Mesenchymal stem cell (in vitro differentiated cells and primary cell): ENCODE measurements at regions not wholly inside any gene's neighbourhood (a gene's known extent, or its start where the extent isn't known, plus 50 kb on each side); places are given as distances from the start of the nearest gene placed in this dataset.

Source experiments
- DNase-seq: peaks from one replicate; pipeline ENCODE4 v3.0.0-alpha.2; 2013
- H2AFZ ChIP-seq: one replicate; pipeline ENCODE4 v1.6.1; 2013; ENCODE audit warnings: low read depth, mild to moderate bottlenecking, control low read depth, inconsistent platforms, low read length, moderate library complexity
- H2AK5ac ChIP-seq: 2 replicates; pipeline ENCODE4 v1.6.1; 2013; ENCODE audit warnings: low read length, moderate library complexity, mild to moderate bottlenecking, inconsistent platforms; ENCODE audit not compliant: severe bottlenecking
- H2BK120ac ChIP-seq: one replicate; pipeline ENCODE4 v1.6.1; 2013; ENCODE audit warnings: low read depth, mild to moderate bottlenecking, inconsistent platforms, low read length, moderate library complexity
- H2BK12ac ChIP-seq, 2 experiments: one replicate each; pipeline ENCODE4 v1.6.1; 2013; ENCODE audit warnings: inconsistent platforms in 2 of 2, low read length in 2 of 2, mild to moderate bottlenecking in 2 of 2, moderate library complexity in 2 of 2, control low read depth in 1 of 2
- H2BK15ac ChIP-seq: one replicate; pipeline ENCODE4 v1.6.1; 2013; ENCODE audit warnings: mild to moderate bottlenecking, low read depth, inconsistent platforms; ENCODE audit not compliant: poor library complexity, severe bottlenecking
- H2BK5ac ChIP-seq: 2 replicates; pipeline ENCODE4 v1.6.1; 2013; ENCODE audit warnings: low read depth, mild to moderate bottlenecking, low read length, control low read depth, inconsistent platforms; ENCODE audit not compliant: poor library complexity, severe bottlenecking
- H3K14ac ChIP-seq, 2 experiments: one replicate each; pipeline ENCODE4 v1.6.1; 2013; ENCODE audit warnings: inconsistent platforms in 2 of 2, low read length in 2 of 2, control low read depth in 1 of 2, mild to moderate bottlenecking in 1 of 2, moderate library complexity in 1 of 2
- H3K18ac ChIP-seq, 2 experiments: one replicate each; pipeline ENCODE4 v1.6.1; 2013; ENCODE audit warnings: inconsistent platforms in 2 of 2, low read length in 2 of 2, control low read depth in 1 of 2, low read depth in 1 of 2, mild to moderate bottlenecking in 1 of 2
- H3K23ac ChIP-seq, 2 experiments: one replicate each; pipeline ENCODE4 v1.6.1; 2013; ENCODE audit warnings: inconsistent platforms in 2 of 2, low read length in 2 of 2, mild to moderate bottlenecking in 2 of 2, moderate library complexity in 2 of 2, control low read depth in 1 of 2
- H3K27ac ChIP-seq: 2 replicates; pipeline ENCODE4 v1.5.1; 2013; ENCODE audit warnings: mild to moderate bottlenecking, moderate library complexity, low read length, control low read depth, inconsistent platforms; ENCODE audit not compliant: poor library complexity, severe bottlenecking
- H3K27me3 ChIP-seq, 2 experiments: 2 replicates each; pipeline versions ENCODE4 v1.6.1 to v1.7.0; 2013; ENCODE audit warnings: low read length in 2 of 2, mild to moderate bottlenecking in 2 of 2, moderate library complexity in 2 of 2, control low read depth in 1 of 2, inconsistent platforms in 1 of 2; ENCODE audit not compliant: control insufficient read depth in 1 of 2, insufficient read depth in 1 of 2
- H3K36me3 ChIP-seq, 2 experiments: 2 replicates each; pipeline versions ENCODE4 v1.6.1 to v1.7.0; 2013; ENCODE audit warnings: low read length in 2 of 2, control low read depth in 1 of 2, inconsistent platforms in 1 of 2, low read depth in 1 of 2, mild to moderate bottlenecking in 1 of 2; ENCODE audit not compliant: insufficient read depth in 2 of 2, control insufficient read depth in 1 of 2
- H3K4ac ChIP-seq, 2 experiments: one replicate each; pipeline ENCODE4 v1.6.1; 2013; ENCODE audit warnings: inconsistent platforms in 2 of 2, low read length in 2 of 2, mild to moderate bottlenecking in 2 of 2, moderate library complexity in 2 of 2, control low read depth in 1 of 2, low read depth in 1 of 2
- H3K4me1 ChIP-seq: 2 replicates; pipeline ENCODE4 v1.6.1; 2013; ENCODE audit warnings: low read depth, low read length, control low read depth; ENCODE audit not compliant: control insufficient read depth, insufficient read depth
- H3K4me2 ChIP-seq: 2 replicates; pipeline ENCODE4 v1.6.1; 2013; ENCODE audit warnings: low read length, mild to moderate bottlenecking, inconsistent platforms; ENCODE audit not compliant: poor library complexity, severe bottlenecking
- H3K4me3 ChIP-seq, 2 experiments: 2 replicates each; pipeline versions ENCODE4 v1.5.1 to v1.7.0; 2013; ENCODE audit warnings: low read length in 2 of 2, mild to moderate bottlenecking in 2 of 2, control low read depth in 1 of 2, low read depth in 1 of 2; ENCODE audit not compliant: insufficient read depth in 1 of 2
- H3K79me1 ChIP-seq: replicated peaks from 2 replicates; pipeline ENCODE4 v1.6.1; 2013; ENCODE audit warnings: mild to moderate bottlenecking, control low read depth, low read length, inconsistent platforms; ENCODE audit not compliant: poor library complexity, severe bottlenecking
- H3K9ac ChIP-seq: 2 replicates; pipeline ENCODE4 v1.7.0; 2013; ENCODE audit warnings: mild to moderate bottlenecking, low read length, moderate library complexity
- H3K9me3 ChIP-seq: 2 replicates; pipeline ENCODE4 v1.7.0; 2013; ENCODE audit warnings: mild to moderate bottlenecking, low read length; ENCODE audit not compliant: control insufficient read depth
- H4K8ac ChIP-seq: one replicate; pipeline ENCODE4 v1.6.1; 2013; ENCODE audit warnings: inconsistent platforms, mild to moderate bottlenecking, low read length, moderate library complexity
- H4K91ac ChIP-seq: one replicate; pipeline ENCODE4 v1.6.1; 2013; ENCODE audit warnings: mild to moderate bottlenecking, low read length, inconsistent platforms
- WGBS: methylation state at CpG from one replicate; pipeline ENCODE4 v1.1.7; 2013; ENCODE audit warnings: mixed read lengths; 5-methylcytosine and 5-hydroxymethylcytosine counted together

GRCh38 chr2:107068069-107068916, 182.3 kb upstream of the ST6GAL2 start:
- Histone ChIP-seq H2AK5ac (no peak overlapping the region), H4K91ac (no peak overlapping the region), H3K9ac (no peak overlapping the region), H3K27ac (no peak overlapping the region), H3K23ac (no peak overlapping the region), H2BK120ac (no peak overlapping the region), H2BK15ac (no peak overlapping the region), H3K4me3 (no peak overlapping the region), H3K18ac (no peak overlapping the region), H3K4ac (no peak overlapping the region), H2AFZ (no peak overlapping the region), H3K9me3 (no peaks in the 10 kb centered on the region), H3K79me1 (no peaks in the 10 kb centered on the region), H3K36me3 (no peaks in the 10 kb centered on the region), H3K4me2 (no peak overlapping the region), H2BK12ac (no peak overlapping the region), H3K14ac (no peak overlapping the region), H3K4me1 (no peaks in the 10 kb centered on the region), H2BK5ac (no peak overlapping the region), H4K8ac (no peak overlapping the region), H3K27me3 (no peaks in the 10 kb centered on the region)
- WGBS: 27% methylated on average over 11 of the region's 11 CpGs
- no peak for DNase-seq

- Histone ChIP-seq H3K4me2 (no peak overlapping the region), H3K14ac (no peak overlapping the region), H3K9ac (no peak overlapping the region), H3K27me3 (no peaks in the 10 kb centered on the region), H3K4me3 (no peak overlapping the region), H2BK15ac (no peak overlapping the region), H3K79me1 (no peaks in the 10 kb centered on the region), H3K9me3 (no peaks in the 10 kb centered on the region), H2BK5ac (no peak overlapping the region), H3K27ac (no peak overlapping the region), H2BK12ac (no peak overlapping the region), H2BK120ac (no peak overlapping the region), H3K4me1 (no peaks in the 10 kb centered on the region), H3K23ac (no peak overlapping the region), H2AFZ (no peak overlapping the region), H4K91ac (no peak overlapping the region), H4K8ac (no peak overlapping the region), H3K36me3 (no peaks in the 10 kb centered on the region), H3K4ac (no peak overlapping the region), H2AK5ac (no peak overlapping the region), H3K18ac (no peak overlapping the region)
- no peak for DNase-seq
- whole genome bisulfite sequencing: no CpG with 5 or more reads among the region's 2 CpGs
These were observed 183.9 kb upstream of the ST6GAL2 start for GRCh38 chr2:107069890-107070289.

- H3K4me1 ChIP-seq: no peaks in the 10 kb centered on the region
- H3K9me3 ChIP-seq: no peaks in the 10 kb centered on the region
- DNase-seq: peak; percentile 15
- no peak overlapping the region for H3K4me2 ChIP-seq
- H3K9ac ChIP-seq: no peak overlapping the region
- no peak overlapping the region for H3K4ac ChIP-seq
- H2BK5ac ChIP-seq: no peak overlapping the region
- no peak overlapping the region for H4K8ac ChIP-seq
- H2AFZ ChIP-seq: no peak overlapping the region
- no peak overlapping the region for H2BK12ac ChIP-seq
- WGBS: 62% methylated on average over 6 of the region's 6 CpGs
- H3K27ac ChIP-seq: no peak overlapping the region
- no peaks in the 10 kb centered on the region for H3K36me3 ChIP-seq
- H2AK5ac ChIP-seq: no peak overlapping the region
- no peaks in the 10 kb centered on the region for H3K27me3 ChIP-seq
- H3K23ac ChIP-seq: no peak overlapping the region
- no peak overlapping the region for H4K91ac ChIP-seq
- H2BK120ac ChIP-seq: no peak overlapping the region
- H3K4me3 ChIP-seq: no peak overlapping the region
- H3K79me1 ChIP-seq: no peaks in the 10 kb centered on the region
- H3K18ac ChIP-seq: no peak overlapping the region
- no peak overlapping the region for H2BK15ac ChIP-seq
- H3K14ac ChIP-seq: no peak overlapping the region
These were observed 186.4 kb upstream of the ST6GAL2 start for GRCh38 chr2:107072150-107072940.

- DNase-seq: no peak
- Histone ChIP-seq H3K27me3 (no peaks in the 10 kb centered on the region), H3K23ac (no peak overlapping the region), H3K9ac (no peak overlapping the region), H4K8ac (no peak overlapping the region), H3K14ac (no peak overlapping the region), H3K4ac (no peak overlapping the region), H4K91ac (no peak overlapping the region), H3K9me3 (no peaks in the 10 kb centered on the region), H3K18ac (no peak overlapping the region), H3K79me1 (no peaks in the 10 kb centered on the region), H3K27ac (no peak overlapping the region), H2BK12ac (no peak overlapping the region), H3K4me3 (no peak overlapping the region), H2BK120ac (no peak overlapping the region), H2AK5ac (no peak overlapping the region), H2BK5ac (no peak overlapping the region), H3K36me3 (no peaks in the 10 kb centered on the region), H2BK15ac (no peak overlapping the region), H2AFZ (no peak overlapping the region), H3K4me1 (no peaks in the 10 kb centered on the region), H3K4me2 (no peak overlapping the region)
- WGBS: no CpG with 5 or more reads among the region's 1 CpG
These were observed 192.6 kb upstream of the ST6GAL2 start for GRCh38 chr2:107078584-107078983.
